Stimulated activated CD8-positive, alpha-beta memory T cell treated with anti-CD3 and anti-CD28 coated beads, Interleukin-15, amount 100 ng/mL, for 48 hours (primary cell): ENCODE measurements at regions not wholly inside any gene's neighbourhood (a gene's known extent, or its start where the extent isn't known, plus 50 kb on each side); places are given as distances from the start of the nearest gene placed in this dataset.
A peak's percentile ranks its signal among the peaks of the same experiment; 100 is the strongest.

Source experiments
- DNase-seq, 2 donors: peaks; one replicate each; pipeline ENCODE4 v3.0.0-alpha.2; 2020; ENCODE audit warnings: low read depth in 2 of 2

DNA sequence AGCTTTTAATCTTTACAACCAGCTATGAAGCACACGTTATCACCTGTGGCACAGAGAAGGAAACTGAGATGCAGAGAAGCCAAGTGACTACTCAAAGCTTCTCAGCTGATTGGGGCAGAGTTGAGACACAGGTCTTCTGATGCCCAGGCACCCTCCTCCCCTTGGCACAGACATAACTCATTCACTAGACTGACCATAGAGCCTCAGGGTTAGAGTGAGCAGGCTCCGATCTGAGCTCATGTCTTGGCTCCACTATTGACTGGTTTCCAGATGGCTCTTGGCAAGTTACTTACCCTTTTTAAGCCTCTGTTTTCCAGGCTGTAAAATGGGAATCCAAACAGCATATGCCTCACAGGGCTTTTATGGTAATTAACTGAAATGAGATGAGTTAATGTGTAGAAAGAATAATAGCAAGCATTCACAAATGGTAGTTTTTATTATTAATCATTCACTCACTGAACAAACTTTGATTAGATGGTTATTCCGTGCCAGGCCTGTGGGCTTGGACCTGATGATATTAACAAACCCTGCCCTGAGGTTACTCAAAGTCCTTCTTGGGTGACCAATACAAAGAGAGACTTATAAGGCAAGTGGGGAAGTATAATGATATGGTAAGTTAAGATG, 184.3 kb downstream of the ANXA2 start:
- no peak for DNase-seq

DNA sequence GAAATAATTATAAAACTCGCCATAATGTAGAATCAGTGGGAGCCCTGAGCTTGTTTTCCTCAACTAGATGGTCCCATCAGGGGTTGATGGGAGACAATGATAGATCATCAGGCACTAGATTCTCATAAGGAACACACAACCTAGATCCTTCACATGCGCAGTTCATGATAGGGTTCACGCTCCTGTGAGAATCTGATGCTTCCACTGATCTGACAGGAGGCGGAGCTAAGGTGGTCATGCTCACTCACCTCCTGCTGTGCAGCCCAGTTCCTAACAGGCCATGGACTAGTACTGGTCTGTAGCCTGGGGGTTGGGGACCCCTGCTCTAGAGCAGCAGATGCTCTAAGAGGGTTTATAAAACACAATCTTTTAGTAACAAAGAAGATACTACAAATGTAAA, 183.6 kb downstream of the ANXA2 start:
- DNase-seq = no peak

DNA sequence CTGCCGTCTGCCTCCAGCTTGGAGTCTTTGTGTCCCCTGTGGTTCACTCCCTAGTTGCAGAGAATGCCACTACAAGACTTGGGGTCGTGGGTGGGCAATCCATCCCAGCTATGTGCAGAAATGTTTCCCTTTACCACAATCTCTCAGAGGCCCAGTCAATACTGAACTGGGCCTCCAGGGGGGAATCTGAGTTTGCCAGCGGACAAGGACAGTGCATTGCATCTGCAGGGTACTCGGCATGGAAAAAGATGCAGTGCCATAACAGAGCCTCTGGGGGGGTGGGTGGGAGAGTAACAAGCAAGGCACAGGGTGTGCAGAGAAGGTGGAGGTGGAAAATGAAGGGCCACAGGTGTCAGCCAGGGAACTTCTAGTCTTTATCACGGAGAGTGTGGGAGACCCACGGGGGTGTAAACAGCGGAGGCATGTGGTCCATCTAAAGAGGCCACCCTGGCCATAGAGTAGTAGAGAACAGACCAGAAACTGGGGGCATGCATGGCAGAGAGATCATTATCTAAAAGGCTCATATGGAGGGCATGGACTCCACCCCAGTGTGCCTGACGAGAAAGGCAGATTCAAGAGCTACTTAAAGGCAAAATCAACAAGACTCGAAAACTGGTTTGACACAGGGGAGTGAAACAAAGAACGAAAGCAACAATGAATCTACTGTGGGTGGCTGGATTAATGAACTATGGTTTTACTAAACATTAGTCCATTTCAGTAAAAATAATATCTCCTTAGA, 182.4 kb downstream of the ANXA2 start:
- DNase-seq = no peak

DNA sequence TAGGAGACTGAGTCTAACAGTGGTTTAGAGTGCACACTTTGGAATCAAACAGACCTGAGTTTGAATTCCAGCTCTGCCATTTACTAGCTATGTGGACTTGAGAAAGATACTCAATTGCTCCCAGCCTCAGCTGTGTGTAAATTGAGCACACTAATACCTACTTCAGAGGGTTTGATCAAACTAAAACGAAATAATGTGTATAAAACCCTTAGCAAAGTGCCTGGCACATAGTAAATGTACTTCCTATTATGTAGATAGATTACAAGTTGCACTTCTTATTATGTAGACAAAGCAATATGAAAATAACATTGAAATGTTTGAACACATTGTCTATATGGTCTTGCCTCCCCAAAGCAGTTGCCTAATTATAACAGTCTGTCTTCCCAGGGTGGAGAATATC, 180.6 kb downstream of the ANXA2 start:
- DNase-seq = no peak

DNA sequence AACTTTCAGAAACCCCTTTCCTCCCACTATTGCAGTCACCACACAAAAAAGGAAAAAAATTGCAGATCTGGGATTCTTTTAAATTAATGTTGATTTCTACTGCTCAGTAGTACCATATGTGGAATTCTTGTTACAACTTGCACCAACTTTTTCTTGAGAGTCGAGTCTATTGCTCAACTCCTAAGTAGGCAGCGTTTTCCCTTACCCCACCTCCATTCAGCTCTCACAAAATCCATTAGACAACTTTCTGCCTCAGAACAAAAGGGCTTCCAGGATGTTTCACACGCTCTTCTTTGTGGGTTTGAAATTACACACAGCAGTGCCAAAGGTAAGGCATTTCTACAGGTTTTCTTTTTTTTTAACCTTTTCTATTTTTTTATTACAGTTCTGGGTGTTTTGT, 179.5 kb downstream of the ANXA2 start:
- DNase-seq = no peak

DNA sequence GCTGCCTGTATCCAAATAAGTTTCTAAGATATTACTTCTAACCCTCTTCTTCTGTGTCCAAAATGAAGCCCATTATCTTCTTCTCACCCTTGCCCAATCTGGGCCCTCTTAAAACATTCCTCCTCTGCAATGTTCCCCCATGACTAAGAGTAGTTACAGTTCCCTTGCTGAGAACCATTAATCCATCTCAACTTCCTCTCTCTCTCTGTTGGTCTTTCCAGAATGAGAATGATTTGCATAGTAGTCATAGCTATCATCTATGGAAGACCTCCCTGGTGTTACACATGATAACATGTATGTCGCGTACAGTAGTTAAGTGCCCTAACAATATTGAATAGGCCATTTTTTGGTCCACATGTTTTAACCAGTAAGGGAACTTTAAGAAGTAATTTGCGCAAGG, 177.9 kb downstream of the ANXA2 start:
- no peak for DNase-seq

DNA sequence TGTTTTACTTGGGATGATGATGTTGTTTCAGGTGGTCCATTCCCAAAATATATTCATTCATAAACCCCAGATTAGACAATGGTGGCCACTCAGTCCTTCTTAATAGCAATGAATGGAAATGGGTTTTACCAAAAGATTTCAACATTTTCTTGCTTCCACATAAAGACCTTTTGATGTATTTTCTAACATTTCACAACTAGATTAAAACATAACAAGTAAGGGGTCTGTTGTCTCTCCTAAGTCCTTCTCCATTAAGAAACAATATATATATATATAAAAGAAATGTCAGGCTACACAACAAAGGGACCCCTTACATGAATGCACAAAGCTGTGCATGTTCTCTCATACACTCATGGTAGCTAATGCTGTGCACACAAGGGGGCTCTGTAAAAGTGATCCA, 176.4 kb downstream of the ANXA2 start:
- no peak for DNase-seq

DNA sequence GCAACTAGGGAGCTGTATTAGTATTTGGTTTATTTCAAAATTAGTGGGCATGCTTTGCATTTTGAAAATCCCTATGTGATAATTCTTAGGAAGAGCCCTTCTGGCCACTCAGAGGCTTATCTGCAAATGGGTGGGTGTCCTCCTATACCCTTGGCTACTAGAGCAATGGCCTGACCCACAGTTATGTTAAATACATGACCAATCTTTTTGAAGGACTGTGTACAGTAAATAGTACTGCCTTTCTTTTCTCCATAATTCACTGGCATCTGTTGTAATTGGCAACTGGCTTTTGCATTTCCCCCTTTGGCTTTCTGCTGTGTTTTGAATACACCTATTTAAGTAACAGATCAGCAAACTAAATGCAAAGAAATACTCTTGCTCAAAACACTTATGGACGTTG, 175.4 kb downstream of the ANXA2 start:
- DNase-seq = no peak

DNA sequence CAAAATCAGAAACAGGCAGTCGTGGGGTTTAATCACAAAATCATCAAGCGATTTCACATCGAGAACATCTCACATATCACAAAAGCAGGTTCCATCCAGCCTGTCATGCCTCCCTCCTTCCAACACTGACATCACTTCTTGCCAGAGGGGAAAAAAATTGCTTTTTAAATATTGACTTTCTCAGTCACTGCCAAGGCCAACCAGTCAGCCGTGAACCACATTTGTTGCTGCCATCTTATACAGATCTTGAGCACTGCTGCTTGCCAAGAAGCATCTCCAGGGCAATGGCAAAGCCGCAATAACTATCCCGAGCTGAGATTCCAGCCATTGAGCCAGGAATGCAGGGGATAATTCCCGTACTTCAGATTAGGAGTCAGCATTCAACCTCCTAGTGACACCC, 174.6 kb downstream of the ANXA2 start:
- DNase-seq = no peak

DNA sequence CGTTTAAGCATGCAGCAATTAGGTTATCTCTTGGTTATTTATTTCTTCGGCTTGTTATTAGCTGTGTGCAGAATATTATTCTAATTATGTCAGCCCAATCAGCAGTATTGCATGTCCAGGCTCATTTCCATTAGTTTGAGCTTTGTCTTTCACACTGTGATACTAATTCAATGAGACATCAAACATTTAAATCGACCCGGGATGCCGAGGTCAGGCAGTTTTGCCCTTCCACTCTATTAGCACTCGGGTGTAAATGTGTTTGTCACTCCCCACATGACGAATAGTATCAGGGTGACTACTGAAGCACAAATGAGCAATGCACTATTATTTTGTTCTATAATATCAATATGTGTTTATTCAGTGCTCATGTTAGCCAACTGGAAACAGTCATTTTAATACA, 170.9 kb downstream of the ANXA2 start:
- DNase-seq = no peak

DNA sequence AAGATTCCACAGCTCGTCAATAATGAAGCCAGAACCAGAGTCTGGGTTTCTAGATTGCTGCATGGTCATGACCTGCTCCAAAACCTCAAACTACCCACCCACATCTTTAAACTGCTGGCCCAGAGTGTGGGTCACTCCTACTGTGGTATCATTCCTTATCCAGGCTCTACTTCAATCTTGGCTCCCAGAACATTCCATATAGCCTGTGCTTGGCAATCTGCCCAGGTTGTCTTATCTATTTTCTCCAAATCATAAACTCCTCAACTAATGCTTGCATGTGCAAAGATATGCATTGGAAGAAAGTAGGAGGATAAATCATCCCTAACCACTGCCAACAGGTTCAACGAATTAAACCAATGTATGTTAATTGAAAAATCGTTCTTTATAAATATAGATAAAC, 169.7 kb downstream of the ANXA2 start:
- no peak for DNase-seq

DNA sequence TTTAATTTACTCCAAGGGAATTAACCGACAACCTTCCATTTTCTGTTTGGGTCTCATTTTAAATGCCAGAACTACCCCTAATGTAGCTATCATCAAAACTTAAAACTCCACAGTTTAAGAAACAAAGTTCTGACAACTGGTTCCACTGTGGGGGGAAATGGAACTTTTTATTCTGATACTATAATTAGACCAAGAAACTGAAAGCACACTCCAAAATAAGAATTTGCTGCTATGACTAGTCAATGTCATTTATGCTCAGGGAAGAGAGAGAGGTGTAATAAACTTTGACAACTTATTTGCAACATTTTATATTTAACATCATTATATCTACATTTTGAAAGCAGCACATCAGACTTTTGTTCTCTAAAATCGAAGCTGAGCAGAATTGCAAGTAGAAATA, 169.2 kb downstream of the ANXA2 start:
- no peak for DNase-seq

DNA sequence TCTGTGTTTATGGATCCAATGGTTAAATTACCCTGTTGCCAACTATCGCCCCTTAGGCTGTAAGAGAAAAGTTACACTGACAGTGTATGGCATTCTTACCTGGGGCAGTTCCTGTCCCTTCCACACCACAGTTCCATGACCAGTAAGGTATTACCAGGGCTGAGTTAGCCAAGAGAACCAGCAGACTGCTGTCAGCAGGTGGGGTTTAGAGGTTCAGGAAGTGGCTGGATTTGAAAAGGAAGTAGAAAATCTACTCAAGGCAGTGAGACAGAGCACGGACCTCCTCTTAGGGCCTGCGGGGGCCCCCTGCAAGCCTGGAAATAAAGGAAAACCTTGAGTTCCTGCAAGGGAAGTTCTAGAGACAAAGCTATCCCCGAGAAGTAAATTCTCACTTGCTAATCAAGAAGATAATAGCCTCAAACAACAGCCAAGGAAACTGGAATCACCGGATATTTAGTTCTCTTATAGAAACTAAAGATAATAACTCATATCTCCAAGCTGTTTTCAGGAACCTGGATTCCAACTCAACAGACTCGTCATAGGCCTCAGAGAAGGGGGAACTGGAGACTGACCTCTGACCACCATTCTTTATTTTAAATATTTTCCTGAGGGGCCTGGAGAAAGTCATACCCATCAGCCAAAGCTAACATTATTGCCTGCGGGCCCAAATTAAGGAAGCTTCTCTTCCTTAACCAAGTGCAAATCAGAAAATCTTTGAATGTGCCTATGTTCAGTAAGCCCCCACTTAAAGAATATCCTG, 161.7 kb downstream of the ANXA2 start:
- no peak for DNase-seq

DNA sequence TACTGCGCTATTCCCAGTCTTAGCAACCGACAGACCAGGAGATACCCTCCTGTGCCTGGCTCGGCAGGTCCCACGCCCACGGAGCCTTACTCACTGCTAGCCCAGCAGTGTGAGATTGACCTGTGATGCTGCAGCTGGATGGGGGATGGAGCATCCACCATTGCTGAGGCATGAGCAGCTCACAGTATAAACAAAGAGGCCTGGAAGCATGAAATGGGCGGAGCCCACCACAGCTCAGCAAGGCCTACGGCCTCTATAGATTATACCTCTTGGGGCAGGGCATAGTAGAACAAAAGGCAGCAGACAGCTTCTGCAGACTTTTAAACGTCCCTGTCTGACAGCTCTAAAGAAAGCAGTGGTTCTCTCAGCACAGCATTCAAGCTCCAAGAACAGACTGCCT, 160.3 kb downstream of the ANXA2 start:
- DNase-seq = no peak

DNA sequence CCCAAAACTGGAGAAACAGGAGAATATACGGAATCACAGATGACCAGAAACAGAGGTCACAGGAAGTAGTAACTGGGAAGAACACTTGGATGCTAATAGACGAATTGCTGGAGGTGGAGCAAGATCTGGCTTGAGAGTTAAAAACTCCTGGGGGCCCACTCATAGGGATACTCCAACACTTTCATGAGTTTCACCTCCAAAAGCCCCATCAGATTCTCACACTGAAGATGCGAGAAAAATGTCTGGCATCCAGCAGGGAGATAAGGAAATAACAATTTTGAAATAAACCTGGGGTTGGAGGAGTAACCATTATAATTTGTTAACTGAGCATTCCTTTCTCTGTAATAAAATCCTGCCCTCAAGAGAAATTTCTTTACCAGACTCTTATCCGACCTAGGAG, 154.0 kb downstream of the ANXA2 start:
- DNase-seq = no peak

DNA sequence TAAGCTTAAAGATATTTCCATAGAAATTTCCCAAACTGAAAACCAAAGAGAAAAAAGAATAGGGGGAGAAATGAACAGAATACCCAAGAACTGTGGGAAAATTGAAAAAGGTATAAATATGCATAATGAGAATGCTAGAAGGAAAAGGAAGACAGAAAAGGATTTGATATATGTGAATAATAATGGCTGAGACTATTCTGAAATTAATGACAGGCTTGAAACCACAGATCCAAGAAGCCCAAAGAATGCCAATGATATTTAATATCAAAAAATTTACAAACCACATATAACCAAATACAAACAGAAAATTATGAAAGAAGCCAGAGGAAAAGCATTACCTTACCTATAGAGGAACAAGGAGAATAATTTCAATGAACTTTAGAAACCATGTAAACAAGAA, 153.0 kb downstream of the ANXA2 start:
- no peak for DNase-seq

DNA sequence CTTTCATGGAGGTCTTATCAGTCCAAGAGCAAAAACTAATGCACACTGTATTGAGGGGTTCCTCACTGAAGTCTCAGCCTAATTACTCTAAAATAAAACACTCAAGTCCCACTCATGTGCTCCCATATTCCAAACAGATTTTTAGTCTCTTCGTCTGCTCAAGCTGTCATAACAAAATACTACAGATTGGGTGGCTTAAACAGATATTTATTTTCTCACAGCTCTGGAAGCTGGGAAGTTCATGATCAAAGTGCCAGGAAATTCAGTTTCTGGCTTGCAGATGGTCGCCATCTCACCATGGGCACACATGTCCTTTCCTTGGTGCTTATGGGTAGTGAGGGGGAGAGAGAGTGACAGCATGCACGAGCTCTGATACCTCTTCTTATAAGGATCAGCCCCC, 147.5 kb downstream of the ANXA2 start:
- no peak for DNase-seq

DNA sequence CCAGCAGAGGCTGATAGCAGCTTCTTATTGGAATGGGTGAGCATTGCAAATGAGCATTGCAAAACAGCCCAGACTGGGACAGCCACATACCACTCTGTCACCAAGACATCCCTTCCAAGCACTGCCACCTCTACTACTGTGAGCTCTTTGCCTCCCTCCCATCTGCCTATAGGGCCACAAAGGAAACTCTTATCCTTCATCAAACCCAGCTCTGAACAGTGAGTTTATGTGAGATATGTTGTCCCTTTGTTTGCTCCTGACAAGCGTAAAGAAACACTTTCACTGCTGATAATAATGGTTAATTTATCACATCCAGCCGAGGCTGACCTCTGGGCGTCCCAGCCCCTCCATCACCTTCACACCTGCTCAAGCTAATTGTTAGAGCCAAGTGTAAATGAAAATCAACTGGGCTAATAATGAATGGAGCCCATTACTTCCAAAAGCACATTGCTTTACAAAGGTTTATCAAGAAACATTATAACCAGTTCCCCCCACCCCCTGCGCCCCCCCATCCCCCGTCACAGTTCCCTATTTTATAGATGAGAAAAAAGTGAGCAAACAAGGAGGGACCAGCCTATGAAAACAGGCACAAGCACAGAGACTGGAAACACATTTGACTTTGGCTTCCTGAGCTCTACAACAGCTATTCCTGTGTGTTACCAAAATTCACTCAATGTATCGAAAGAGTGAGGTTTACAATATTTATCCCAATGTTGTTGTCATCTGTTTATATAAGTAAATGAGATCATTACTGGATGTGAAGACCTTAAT, 146.3 kb downstream of the ANXA2 start:
- no peak for DNase-seq

DNA sequence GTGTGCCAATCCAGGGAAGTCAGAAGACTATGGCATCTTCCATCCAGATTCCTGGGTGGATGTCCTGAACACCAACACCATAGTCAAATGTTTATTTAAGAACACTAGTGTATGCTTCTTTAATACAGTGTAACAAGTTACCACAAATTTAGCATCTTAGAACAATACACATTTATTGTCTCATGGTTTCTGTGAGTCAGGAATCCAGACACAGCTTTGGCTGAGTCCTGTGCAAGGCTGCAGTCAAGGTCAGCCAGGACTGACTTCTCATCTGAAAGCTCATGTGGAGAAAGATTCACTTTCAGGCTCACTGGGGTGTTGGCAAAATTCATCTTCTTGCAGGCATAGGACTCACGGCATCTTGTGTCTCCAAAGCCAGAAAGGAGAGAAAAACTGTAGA, 143.4 kb downstream of the ANXA2 start:
- DNase-seq = no peak

DNA sequence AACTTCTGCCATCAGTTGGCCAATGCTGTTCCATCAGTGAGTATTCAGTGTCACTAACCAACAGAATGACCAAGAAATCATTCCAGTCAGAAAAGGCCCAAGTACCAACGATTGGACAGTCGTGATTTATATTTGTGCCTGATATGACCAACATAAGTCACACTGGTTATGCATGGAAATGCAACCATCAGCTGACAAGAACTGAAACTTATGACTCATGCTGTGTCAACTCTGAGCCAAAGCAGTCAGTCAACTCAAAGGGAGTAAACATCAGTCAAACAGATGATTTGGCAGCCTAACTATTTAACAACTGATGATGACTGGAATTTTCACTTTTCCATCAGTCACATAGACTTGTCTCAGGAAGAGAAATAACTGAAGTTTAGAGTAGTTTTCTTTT, 142.4 kb downstream of the ANXA2 start:
- peak; percentile 9 to 15 for DNase-seq

DNA sequence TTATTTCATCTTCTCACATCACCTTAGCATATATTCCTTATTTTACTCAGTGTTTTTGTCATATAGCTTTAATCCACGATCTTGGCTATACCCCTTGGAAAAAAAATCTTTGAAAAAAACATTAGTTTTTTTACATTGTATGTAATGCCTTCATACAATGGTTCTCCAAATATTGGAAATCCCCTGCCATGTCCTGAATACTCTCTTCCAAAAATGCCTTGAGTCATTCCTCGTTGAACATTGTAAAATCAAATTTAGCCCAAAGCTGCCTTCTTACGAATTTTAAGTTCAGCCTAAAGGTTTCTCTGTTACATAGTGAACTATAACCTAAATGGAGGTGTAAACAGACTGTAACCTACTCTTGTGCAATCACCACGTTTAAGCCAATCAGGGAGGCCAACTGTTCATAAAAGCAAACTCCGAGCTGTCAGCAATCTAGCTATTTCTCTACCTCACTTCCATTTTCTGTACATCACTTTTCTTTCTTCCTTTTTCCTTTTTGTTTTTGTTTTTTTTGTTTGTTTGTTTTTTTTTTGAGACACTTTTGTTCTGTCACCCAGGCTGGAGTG, 140.1 kb downstream of the ANXA2 start:
- no peak for DNase-seq

DNA sequence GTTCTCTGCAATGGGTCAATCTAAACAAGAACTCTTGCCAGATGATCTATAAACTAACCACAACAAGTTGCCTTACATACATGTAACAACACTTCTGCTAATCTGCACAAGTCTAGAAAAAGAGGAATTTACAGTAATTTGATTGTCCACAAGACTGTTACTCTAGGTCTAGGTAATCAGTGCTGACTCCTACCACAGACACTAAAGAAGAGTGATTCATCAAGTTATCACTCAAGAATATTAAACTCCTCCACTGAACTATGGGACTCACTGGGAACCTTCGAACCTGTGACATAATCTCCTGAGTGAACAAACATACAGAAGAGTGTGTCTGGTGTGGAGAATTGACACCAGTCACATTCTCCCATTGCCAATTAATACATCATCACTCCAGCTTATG, 138.3 kb downstream of the ANXA2 start:
- no peak for DNase-seq
